Stomach (tissue), 4 donors: ENCODE measurements at regions not wholly inside any gene's neighbourhood (a gene's known extent, or its start where the extent isn't known, plus 50 kb on each side); places are given as distances from the start of the nearest gene placed in this dataset.

ENCODE experiments used
- CTCF ChIP-seq, 7 experiments: fragments of 450-650 bp in 4 of 7; fragments of 200-600 bp in 3 of 7; sonication (generic) in 3 of 7; IDR thresholded peaks; one replicate each; pipeline ENCODE4 v1.5.1; 2016 to 2019; ENCODE audit warnings: antibody characterized with exemption in 7 of 7, control low read depth in 2 of 7, mild to moderate bottlenecking in 1 of 7
- EP300 ChIP-seq: sonication (generic); formaldehyde crosslinking; IDR thresholded peaks from one replicate; pipeline ENCODE4 v1.6.1; 2017; ENCODE audit warnings: antibody characterized with exemption

- no peak for TF ChIP-seq CTCF (IDR thresholded peaks at IDR 0.05)
- TF ChIP-seq EP300: no peak
Observed at GRCh38 chr6:126481319-126481718, 141.4 kb downstream of the CENPW start.
